Panc1 (cell line): ENCODE measurements at regions not wholly inside any gene's neighbourhood (a gene's known extent, or its start where the extent isn't known, plus 50 kb on each side); places are given as distances from the start of the nearest gene placed in this dataset.

ENCODE experiments used
- ATAC-seq: fragments of 200-7000 bp; cut with Tn5 transposase; 2 replicates; pipeline ENCODE4 v1.9.1; 2020; ENCODE audit warnings: mild to moderate bottlenecking, moderate library complexity
- BruUV-seq: library from RNA; stranded (reverse); fragments of 400-500 nt; replicated peaks from 2 replicates; lab custom pipeline; 2021; lab: Mats Ljungman, UMichigan
- CTCF ChIA-PET: fragments of 300-600 bp; sonication (Branson Sonifier 250); formaldehyde crosslinking; loops from one replicate; lab custom pipeline; 2022; ENCODE audit warnings: antibody characterized with exemption; lab: Charles Lee
- POLR2A ChIA-PET: fragments of 300-600 bp; sonication (Branson Sonifier 250); formaldehyde crosslinking; loops from one replicate; lab custom pipeline; 2022; ENCODE audit warnings: antibody characterized with exemption; lab: Charles Lee
- DNase-seq: peaks from one replicate; pipeline ENCODE4 v3.0.0-alpha.2; 2010; ENCODE audit warnings: low read depth, low spot score
- H3K27ac ChIP-seq: 2 replicates; pipeline ENCODE4 v1.5.1; 2011; ENCODE audit warnings: mild to moderate bottlenecking, low read length, inconsistent platforms
- H3K27me3 ChIP-seq: fragments of 200-500 bp; sonication (Bioruptor generic); 2 replicates; pipeline ENCODE4 v1.6.0; 2014; ENCODE audit warnings: low read length, inconsistent platforms; ENCODE audit not compliant: control insufficient read depth, insufficient read depth
- H3K36me3 ChIP-seq: fragments of 200-500 bp; sonication (Bioruptor generic); 2 replicates; pipeline ENCODE4 v1.5.1; 2014; ENCODE audit warnings: inconsistent platforms, mild to moderate bottlenecking, low read length, moderate library complexity; ENCODE audit not compliant: control insufficient read depth, insufficient read depth
- H3K4me1 ChIP-seq: 2 replicates; pipeline ENCODE4 v1.5.1; 2011; ENCODE audit warnings: inconsistent platforms, mild to moderate bottlenecking, low read length, moderate library complexity; ENCODE audit not compliant: control insufficient read depth, insufficient read depth
- H3K4me3 ChIP-seq, 2 experiments: 2 replicates each; pipeline ENCODE4 v1.5.1; 2011 to 2012; ENCODE audit warnings: low read depth in 2 of 2, low read length in 2 of 2, mild to moderate bottlenecking in 2 of 2, inconsistent platforms in 1 of 2, moderate library complexity in 1 of 2
- H3K9me3 ChIP-seq: fragments of 200-500 bp; sonication (Bioruptor generic); 2 replicates; pipeline ENCODE4 v1.5.1; 2014; ENCODE audit warnings: low read depth, mild to moderate bottlenecking, inconsistent platforms, low read length, moderate library complexity; ENCODE audit not compliant: control insufficient read depth, insufficient read depth
- POLR2AphosphoS5 ChIP-seq: IDR thresholded peaks from 2 replicates; pipeline ENCODE4 v1.6.1; 2012; ENCODE audit warnings: mild to moderate bottlenecking, low read depth, low read length, moderate library complexity
- SIN3A ChIP-seq: IDR thresholded peaks from 2 replicates; pipeline ENCODE4 v1.6.1; 2012; ENCODE audit warnings: low read depth, mild to moderate bottlenecking, low read length, moderate library complexity, borderline replicate concordance; ENCODE audit not compliant: insufficient read depth
- TCF7L2 ChIP-seq: IDR thresholded peaks from 2 replicates; pipeline ENCODE4 v1.6.1; 2011; ENCODE audit warnings: mild to moderate bottlenecking, low read depth, low read length, inconsistent platforms
- in situ Hi-C: cut with HindIII; loops from 2 replicates; pipeline ENCODE4 v1.10.0; 2016; ENCODE audit warnings: low sequenced_read_pairs, low pct_unique_long_range_greater_than_20kb
- intact Hi-C: fragments of 100-400 bp; cut with micrococcal nuclease; formaldehyde crosslinking; loops from one replicate; pipeline ENCODE4 v1.10.0; 2022; ENCODE audit not compliant: unreplicated experiment
- TF ChIP-seq, protein P1 (sequence below), 2 experiments: IDR thresholded peaks; 2 replicates each; pipeline ENCODE4 v1.6.1; 2011 to 2012; ENCODE audit warnings: low read depth in 2 of 2, control low read depth in 1 of 2, low read length in 1 of 2, mild to moderate bottlenecking in 1 of 2, moderate library complexity in 1 of 2; ENCODE audit not compliant: insufficient read depth in 1 of 2
- TF ChIP-seq, protein P2 (sequence below): fragments of 450-650 bp; IDR thresholded peaks from 2 replicates; pipeline ENCODE4 v1.5.1; 2017; ENCODE audit warnings: mild to moderate bottlenecking

DNA sequence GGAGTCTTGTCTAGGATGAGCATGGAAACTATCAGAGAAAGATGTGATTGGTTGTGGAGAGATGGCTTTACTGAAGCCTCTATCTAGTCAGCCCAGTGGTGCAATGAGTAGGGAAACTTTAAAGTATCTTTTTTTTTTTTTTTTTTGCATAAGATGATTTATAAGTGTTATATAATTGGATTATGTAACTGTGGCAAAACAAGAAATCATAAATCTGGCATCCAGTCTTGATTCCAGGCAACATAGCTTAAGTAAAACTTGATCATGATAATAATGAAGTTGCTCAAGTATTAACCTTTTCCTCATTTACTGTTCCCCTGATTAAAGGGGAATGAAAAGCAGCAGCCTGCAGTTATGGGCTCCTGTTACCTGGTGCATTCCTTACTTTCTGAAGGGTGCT lies 538.0 kb upstream of the ATP2B1 start:
- Histone ChIP-seq H3K27me3 (no peaks in the 10 kb centered on the region), H3K27ac (no peak overlapping the region), H3K36me3 (no peaks in the 10 kb centered on the region), H3K4me3 (no peak overlapping the region), H3K4me1 (no peaks in the 10 kb centered on the region), H3K9me3 (no peaks in the 10 kb centered on the region)
- DNase-seq (no peak), ATAC-seq (no peak)
- CTCF ChIA-PET: no interaction called here
- in situ Hi-C loops: no loop called here
- intact Hi-C loops: no loop called here
- BruUV-seq: no TSS peak
- POLR2A ChIA-PET: no interaction called here
- TF ChIP-seq TCF7L2 (no peak), SIN3A (no peak)
- TF ChIP-seq, protein P1, sequence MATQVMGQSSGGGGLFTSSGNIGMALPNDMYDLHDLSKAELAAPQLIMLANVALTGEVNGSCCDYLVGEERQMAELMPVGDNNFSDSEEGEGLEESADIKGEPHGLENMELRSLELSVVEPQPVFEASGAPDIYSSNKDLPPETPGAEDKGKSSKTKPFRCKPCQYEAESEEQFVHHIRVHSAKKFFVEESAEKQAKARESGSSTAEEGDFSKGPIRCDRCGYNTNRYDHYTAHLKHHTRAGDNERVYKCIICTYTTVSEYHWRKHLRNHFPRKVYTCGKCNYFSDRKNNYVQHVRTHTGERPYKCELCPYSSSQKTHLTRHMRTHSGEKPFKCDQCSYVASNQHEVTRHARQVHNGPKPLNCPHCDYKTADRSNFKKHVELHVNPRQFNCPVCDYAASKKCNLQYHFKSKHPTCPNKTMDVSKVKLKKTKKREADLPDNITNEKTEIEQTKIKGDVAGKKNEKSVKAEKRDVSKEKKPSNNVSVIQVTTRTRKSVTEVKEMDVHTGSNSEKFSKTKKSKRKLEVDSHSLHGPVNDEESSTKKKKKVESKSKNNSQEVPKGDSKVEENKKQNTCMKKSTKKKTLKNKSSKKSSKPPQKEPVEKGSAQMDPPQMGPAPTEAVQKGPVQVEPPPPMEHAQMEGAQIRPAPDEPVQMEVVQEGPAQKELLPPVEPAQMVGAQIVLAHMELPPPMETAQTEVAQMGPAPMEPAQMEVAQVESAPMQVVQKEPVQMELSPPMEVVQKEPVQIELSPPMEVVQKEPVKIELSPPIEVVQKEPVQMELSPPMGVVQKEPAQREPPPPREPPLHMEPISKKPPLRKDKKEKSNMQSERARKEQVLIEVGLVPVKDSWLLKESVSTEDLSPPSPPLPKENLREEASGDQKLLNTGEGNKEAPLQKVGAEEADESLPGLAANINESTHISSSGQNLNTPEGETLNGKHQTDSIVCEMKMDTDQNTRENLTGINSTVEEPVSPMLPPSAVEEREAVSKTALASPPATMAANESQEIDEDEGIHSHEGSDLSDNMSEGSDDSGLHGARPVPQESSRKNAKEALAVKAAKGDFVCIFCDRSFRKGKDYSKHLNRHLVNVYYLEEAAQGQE (IDR thresholded peaks at IDR 0.05; ENCODE audit: insufficient read depth in 1 of 2, low read depth in 2 of 2, low read length in 1 of 2): no peak
- TF ChIP-seq, protein P2, sequence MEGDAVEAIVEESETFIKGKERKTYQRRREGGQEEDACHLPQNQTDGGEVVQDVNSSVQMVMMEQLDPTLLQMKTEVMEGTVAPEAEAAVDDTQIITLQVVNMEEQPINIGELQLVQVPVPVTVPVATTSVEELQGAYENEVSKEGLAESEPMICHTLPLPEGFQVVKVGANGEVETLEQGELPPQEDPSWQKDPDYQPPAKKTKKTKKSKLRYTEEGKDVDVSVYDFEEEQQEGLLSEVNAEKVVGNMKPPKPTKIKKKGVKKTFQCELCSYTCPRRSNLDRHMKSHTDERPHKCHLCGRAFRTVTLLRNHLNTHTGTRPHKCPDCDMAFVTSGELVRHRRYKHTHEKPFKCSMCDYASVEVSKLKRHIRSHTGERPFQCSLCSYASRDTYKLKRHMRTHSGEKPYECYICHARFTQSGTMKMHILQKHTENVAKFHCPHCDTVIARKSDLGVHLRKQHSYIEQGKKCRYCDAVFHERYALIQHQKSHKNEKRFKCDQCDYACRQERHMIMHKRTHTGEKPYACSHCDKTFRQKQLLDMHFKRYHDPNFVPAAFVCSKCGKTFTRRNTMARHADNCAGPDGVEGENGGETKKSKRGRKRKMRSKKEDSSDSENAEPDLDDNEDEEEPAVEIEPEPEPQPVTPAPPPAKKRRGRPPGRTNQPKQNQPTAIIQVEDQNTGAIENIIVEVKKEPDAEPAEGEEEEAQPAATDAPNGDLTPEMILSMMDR: no peak

DNA sequence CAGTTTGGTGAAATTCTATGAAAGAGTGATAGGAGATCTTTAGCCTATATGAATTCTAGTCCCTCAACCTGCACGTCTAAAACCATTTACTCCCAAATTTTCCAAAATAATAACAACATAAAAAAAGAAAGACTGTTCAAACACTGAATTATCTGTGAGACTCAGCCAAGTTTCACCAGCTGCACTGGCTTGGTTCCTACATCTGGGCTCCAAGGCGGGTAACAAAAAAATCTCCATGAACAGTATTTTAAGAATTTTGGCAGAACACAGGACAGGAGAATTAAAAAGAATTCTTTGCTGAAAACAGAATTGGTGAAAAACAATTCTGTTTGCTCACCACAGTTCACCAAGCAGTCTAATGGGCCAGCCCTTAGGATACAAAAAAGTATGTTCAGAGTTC lies 536.8 kb upstream of the ATP2B1 start:
- Histone ChIP-seq H3K9me3 (no peaks in the 10 kb centered on the region), H3K4me1 (no peaks in the 10 kb centered on the region), H3K27ac (no peak overlapping the region), H3K27me3 (no peaks in the 10 kb centered on the region), H3K36me3 (no peaks in the 10 kb centered on the region), H3K4me3 (no peak overlapping the region)
- intact Hi-C loops (no loop called here), in situ Hi-C loops (no loop called here)
- DNase-seq (no peak), ATAC-seq (no peak)
- ChIA-PET CTCF (no interaction called here), POLR2A (no interaction called here)
- TF ChIP-seq SIN3A: no peak
- no peak for TF ChIP-seq POLR2AphosphoS5
- TF ChIP-seq, protein P2: no peak
- TF ChIP-seq, protein P1 (IDR thresholded peaks at IDR 0.05; ENCODE audit: insufficient read depth in 1 of 2, low read depth in 2 of 2, low read length in 1 of 2): no peak
- BruUV-seq: no TSS peak
